ENCODE measurements at regions not wholly inside any gene's neighbourhood (a gene's known extent, or its start where the extent isn't known, plus 50 kb on each side); places are given as distances from the start of the nearest gene placed in this dataset.

DNA sequence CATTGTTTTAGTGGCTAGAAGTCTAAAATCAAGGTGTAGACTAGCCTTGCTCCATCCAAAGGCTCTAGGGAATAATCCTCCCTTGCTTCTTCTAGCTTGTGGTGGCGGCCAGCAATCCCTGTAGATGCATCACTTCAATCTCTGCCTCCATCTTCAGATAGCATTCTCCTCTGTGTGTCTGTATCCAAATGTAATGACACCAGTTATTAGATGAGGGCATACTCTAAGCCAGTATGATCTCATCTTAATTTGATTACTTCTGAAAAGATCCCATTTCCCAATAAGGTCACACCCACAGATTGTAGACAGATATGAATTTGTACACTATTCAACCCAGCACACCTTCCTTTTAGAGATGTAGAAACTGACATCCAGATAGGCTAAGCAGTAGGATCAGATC lies 334.5 kb upstream of the KCNMB2 start:
- Histone ChIP-seq H3K27ac (no peak overlapping the region), H3K4me1 (peaks cover 6% of the 10 kb centered on the region), H3K9me3 (no peaks in the 10 kb centered on the region), H3K27me3 (ENCODE audit: insufficient read depth in 3 of 3, low read length in 2 of 3) (no peaks in the 10 kb centered on the region), H3K36me3 (ENCODE audit: insufficient read depth in 1 of 2, low read depth in 1 of 2) (no peaks in the 10 kb centered on the region), H3K4me3 (no peak overlapping the region)
- DNase-seq = no peak
- TF ChIP-seq, protein P1, sequence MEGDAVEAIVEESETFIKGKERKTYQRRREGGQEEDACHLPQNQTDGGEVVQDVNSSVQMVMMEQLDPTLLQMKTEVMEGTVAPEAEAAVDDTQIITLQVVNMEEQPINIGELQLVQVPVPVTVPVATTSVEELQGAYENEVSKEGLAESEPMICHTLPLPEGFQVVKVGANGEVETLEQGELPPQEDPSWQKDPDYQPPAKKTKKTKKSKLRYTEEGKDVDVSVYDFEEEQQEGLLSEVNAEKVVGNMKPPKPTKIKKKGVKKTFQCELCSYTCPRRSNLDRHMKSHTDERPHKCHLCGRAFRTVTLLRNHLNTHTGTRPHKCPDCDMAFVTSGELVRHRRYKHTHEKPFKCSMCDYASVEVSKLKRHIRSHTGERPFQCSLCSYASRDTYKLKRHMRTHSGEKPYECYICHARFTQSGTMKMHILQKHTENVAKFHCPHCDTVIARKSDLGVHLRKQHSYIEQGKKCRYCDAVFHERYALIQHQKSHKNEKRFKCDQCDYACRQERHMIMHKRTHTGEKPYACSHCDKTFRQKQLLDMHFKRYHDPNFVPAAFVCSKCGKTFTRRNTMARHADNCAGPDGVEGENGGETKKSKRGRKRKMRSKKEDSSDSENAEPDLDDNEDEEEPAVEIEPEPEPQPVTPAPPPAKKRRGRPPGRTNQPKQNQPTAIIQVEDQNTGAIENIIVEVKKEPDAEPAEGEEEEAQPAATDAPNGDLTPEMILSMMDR (IDR thresholded peaks at IDR 0.05) = no peak
- ATAC-seq = no peak
- intact Hi-C loops (cut with DNase I) = no loop called here
- WGBS, 3 donors = 91 to 96% (median 92%) methylated on average over 1 of the region's 1 CpG

DNA sequence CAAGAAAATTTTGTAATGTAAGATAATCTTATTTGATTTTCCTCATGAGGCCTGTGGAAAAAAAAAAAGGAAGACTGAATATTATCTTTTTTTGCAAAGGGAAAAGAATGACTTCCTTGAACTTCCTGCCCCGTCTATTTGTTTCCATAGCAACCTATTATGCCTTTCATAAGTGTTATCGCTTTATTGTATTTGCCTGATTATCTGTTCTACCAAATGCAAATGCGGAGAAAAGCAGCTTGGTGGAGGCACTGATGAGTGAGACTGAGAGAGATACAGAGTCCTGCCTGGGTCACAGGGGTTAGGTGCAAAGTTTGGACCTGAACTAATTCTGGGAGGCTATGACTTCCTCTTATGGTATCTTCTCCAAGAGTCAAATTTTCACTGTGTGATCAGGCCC lies 334.0 kb upstream of the KCNMB2 start:
- Histone ChIP-seq H3K9me3 (no peaks in the 10 kb centered on the region), H3K27me3 (ENCODE audit: insufficient read depth in 3 of 3, low read length in 2 of 3) (no peaks in the 10 kb centered on the region), H3K36me3 (ENCODE audit: insufficient read depth in 1 of 2, low read depth in 1 of 2) (no peaks in the 10 kb centered on the region), H3K4me3 (no peak overlapping the region), H3K27ac (no peak overlapping the region), H3K4me1 (peaks cover 6% of the 10 kb centered on the region)
- no peak for DNase-seq
- 50 to 59% (median 57%) methylated on average over 3 of the region's 3 CpGs for WGBS, 3 donors
- intact Hi-C loops (cut with DNase I) = no loop called here
- TF ChIP-seq, protein P1 (IDR thresholded peaks at IDR 0.05) = no peak
- ATAC-seq = no peak

DNA sequence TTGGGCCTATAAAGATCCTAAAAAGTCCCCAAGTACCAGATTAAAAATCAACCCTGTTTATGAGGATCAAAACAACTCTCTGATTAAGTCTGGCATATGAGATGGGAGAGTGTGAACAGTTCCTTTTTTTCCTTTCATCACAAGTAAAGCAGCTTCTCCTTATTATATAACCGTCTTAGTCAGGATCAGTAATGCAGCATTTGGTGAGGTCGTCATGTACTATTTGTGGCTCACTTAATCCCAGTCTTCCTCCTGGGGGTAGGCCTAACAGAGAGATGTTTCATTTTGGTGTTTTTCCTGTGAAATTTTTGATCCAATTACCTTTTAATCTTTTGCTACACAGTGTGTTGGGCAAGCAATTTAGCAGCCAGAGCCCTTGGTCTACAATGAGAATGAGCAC lies 333.1 kb upstream of the KCNMB2 start:
- TF ChIP-seq, protein P1 (IDR thresholded peaks at IDR 0.05) = no peak
- WGBS, 3 donors = 8 to 17% (median 14%) methylated on average over 2 of the region's 2 CpGs
- no peak overlapping the region for H3K4me3 ChIP-seq
- H3K27me3 ChIP-seq (ENCODE audit: insufficient read depth in 3 of 3, low read length in 2 of 3) = no peaks in the 10 kb centered on the region
- ATAC-seq (peak; percentile 67 to 87 (median 70)), DNase-seq (no peak)
- H3K27ac ChIP-seq = peak overlapping the region; percentile 56
- peaks cover 6% of the 10 kb centered on the region for H3K4me1 ChIP-seq
- no peaks in the 10 kb centered on the region for H3K9me3 ChIP-seq
- H3K36me3 ChIP-seq (ENCODE audit: insufficient read depth in 1 of 2, low read depth in 1 of 2) = no peaks in the 10 kb centered on the region
- intact Hi-C loops (cut with DNase I) = no loop called here

DNA sequence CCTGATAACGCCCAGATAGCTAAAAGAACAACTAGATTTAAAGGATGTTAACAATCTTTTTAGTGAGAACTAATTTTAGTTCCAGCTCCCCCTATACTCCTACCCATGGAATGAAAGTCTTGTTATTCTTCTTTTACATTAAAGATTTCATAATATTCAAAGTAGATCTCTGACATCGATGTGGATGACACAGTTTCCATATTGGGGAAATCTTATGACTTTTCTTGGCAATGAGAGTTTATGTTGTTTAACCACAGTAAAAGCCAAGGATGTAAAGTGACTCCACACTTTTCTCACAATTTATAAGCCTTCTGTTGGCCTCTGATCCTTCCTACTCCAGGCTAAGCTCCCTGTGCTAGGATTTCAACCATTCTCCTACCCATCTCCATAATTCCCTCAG lies 332.6 kb upstream of the KCNMB2 start:
- no peak for DNase-seq
- Histone ChIP-seq H3K36me3 (ENCODE audit: insufficient read depth in 1 of 2, low read depth in 1 of 2) (no peaks in the 10 kb centered on the region), H3K9me3 (no peaks in the 10 kb centered on the region), H3K4me1 (peaks cover 6% of the 10 kb centered on the region), H3K27me3 (ENCODE audit: insufficient read depth in 3 of 3, low read length in 2 of 3) (no peaks in the 10 kb centered on the region), H3K4me3 (no peak overlapping the region), H3K27ac (peak overlapping the region; percentile 56)
- TF ChIP-seq, protein P1 (IDR thresholded peaks at IDR 0.05) = no peak
- ATAC-seq = peak in 1 of 4 donors; percentile 51
- intact Hi-C loops (cut with DNase I) = no loop called here
- 47 to 59% (median 50%) methylated on average over 2 of the region's 2 CpGs for WGBS, 3 donors

DNA sequence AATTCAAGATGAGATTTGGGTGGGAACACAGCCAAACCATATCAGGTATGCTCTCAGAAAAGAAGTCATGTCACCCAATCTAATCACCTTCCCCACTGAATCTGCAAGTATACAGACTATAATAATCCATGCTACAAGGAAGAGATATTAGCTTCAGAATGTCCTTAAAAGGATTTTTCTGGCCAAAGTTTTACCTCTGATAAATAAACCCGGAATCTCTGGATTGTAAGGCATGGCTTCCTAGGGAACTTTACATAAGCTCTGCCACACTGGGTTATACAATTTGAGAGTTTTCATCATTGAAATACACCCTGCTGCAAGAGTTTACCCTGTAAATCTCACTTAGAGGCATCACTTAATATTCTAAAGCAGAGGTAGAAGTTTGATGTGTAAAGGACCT lies 330.5 kb upstream of the KCNMB2 start:
- intact Hi-C loops (cut with DNase I) = no loop called here
- no peak overlapping the region for H3K4me3 ChIP-seq
- TF ChIP-seq, protein P1 (IDR thresholded peaks at IDR 0.05) = no peak

More for the DNA sequence above, 330.5 kb upstream of the KCNMB2 start:
- ATAC-seq = no peak
- WGBS, 3 donors = 73 to 83% (median 82%) methylated on average over 1 of the region's 1 CpG
- Histone ChIP-seq H3K9me3 (no peaks in the 10 kb centered on the region), H3K27ac (no peak overlapping the region), H3K4me1 (peaks cover 6% of the 10 kb centered on the region), H3K36me3 (ENCODE audit: insufficient read depth in 1 of 2, low read depth in 1 of 2) (no peaks in the 10 kb centered on the region), H3K27me3 (ENCODE audit: insufficient read depth in 3 of 3, low read length in 2 of 3) (no peaks in the 10 kb centered on the region)
- no peak for DNase-seq
